H1 (cell line): ENCODE measurements at regions not wholly inside any gene's neighbourhood (a gene's known extent, or its start where the extent isn't known, plus 50 kb on each side); places are given as distances from the start of the nearest gene placed in this dataset.

Experiments used
- ATF3 ChIP-seq: IDR thresholded peaks from 2 replicates; pipeline ENCODE4 v1.6.1; 2011; ENCODE audit warnings: low read depth, mild to moderate bottlenecking, low read length; ENCODE audit not compliant: insufficient read depth
- BCL11A ChIP-seq, 2 experiments: IDR thresholded peaks; one replicate each; pipeline ENCODE4 v1.6.1; 2011; ENCODE audit warnings: low read depth in 2 of 2, low read length in 2 of 2, mild to moderate bottlenecking in 2 of 2
- CHD2 ChIP-seq: IDR thresholded peaks from 2 replicates; pipeline ENCODE4 v1.6.1; 2012; ENCODE audit warnings: low read length, improper control_type of control experiment
- CTCF ChIP-seq, 3 experiments: IDR thresholded peaks; 1 replicate in 2 of 3; 2 replicates in 1 of 3; pipeline versions ENCODE4 v1.5.1 to v1.6.1; 2011; ENCODE audit warnings: low read length in 3 of 3, mild to moderate bottlenecking in 3 of 3, inconsistent platforms in 2 of 3, low read depth in 1 of 3, moderate library complexity in 1 of 3; ENCODE audit not compliant: insufficient read depth in 1 of 3; ENCODE audit errors: control extremely low read depth in 1 of 3
- JUND ChIP-seq: IDR thresholded peaks from 2 replicates; pipeline ENCODE4 v1.6.1; 2011; ENCODE audit warnings: mild to moderate bottlenecking, improper control_type of control experiment, low read length
- KDM1A ChIP-seq: fragments of 200-600, 300-600 bp; sonication (generic); IDR thresholded peaks from 2 replicates; pipeline ENCODE4 v1.7.1; 2016; ENCODE audit warnings: mild to moderate bottlenecking, low read length, borderline replicate concordance
- RAD21 ChIP-seq, 2 experiments: IDR thresholded peaks in 1 of 2; conservative IDR thresholded peaks in 1 of 2; 2 replicates each; pipeline ENCODE4 v1.6.1; 2011; ENCODE audit warnings: low read depth in 2 of 2, low read length in 2 of 2, improper control_type of control experiment in 1 of 2, inconsistent platforms in 1 of 2, mild to moderate bottlenecking in 1 of 2, moderate library complexity in 1 of 2
- USF2 ChIP-seq: IDR thresholded peaks from 2 replicates; pipeline ENCODE4 v1.6.1; 2011; ENCODE audit warnings: low read length, improper control_type of control experiment

- TF ChIP-seq BCL11A (IDR thresholded peaks at IDR 0.05; ENCODE audit: low read depth in 2 of 2, low read length in 2 of 2) (no peak), ATF3 (no peak), USF2 (no peak), JUND (no peak), CHD2 (no peak), KDM1A (no peak), RAD21 (IDR thresholded peaks at IDR 0.05 in 1 of 2, conservative IDR thresholded peaks at IDR 0.05 in 1 of 2; ENCODE audit: low read depth in 2 of 2, low read length in 2 of 2) (no peak), CTCF (IDR thresholded peaks at IDR 0.05; ENCODE audit: control extremely low read depth in 1 of 3, insufficient read depth in 1 of 3, low read depth in 1 of 3, low read length in 3 of 3) (no peak)
These were observed 78.7 kb downstream of the HYCC1 start for GRCh38 chr7:22935269-22935668.
